GM12878 (cell line): ENCODE measurements at regions not wholly inside any gene's neighbourhood (a gene's known extent, or its start where the extent isn't known, plus 50 kb on each side); places are given as distances from the start of the nearest gene placed in this dataset.

Source experiments
- ATAC-seq: fragments of 200-7000 bp; cut with Tn5 transposase; 3 replicates; pipeline ENCODE4 v1.9.1; 2020; ENCODE audit warnings: mild to moderate bottlenecking, moderate library complexity
- BruUV-seq: library from RNA; stranded (reverse); fragments of 400-500 nt; replicated peaks from 2 replicates; lab custom pipeline; 2021; lab: Mats Ljungman, UMichigan
- CTCF ChIA-PET: fragments of 300-600 bp; sonication (Branson Sonifier 250); formaldehyde crosslinking; extraction: SDS; loops from one replicate; lab custom pipeline; 2021; ENCODE audit warnings: inconsistent platforms; lab: Yijun Ruan, JAX
- POLR2A ChIA-PET: fragments of 350-600 bp; formaldehyde crosslinking; extraction: SDS; loops from one replicate; lab custom pipeline; 2021; ENCODE audit warnings: inconsistent platforms; lab: Charles Lee
- RAD21 ChIA-PET: fragments of 300-600 bp; sonication (Branson Sonifier 250); formaldehyde crosslinking; loops from one replicate; lab custom pipeline; 2023; ENCODE audit warnings: antibody characterized with exemption; ENCODE audit not compliant: unreplicated experiment; lab: Charles Lee
- SMC1A ChIA-PET: fragments of 300-600 bp; sonication (Branson Sonifier 250); formaldehyde crosslinking; loops from one replicate; lab custom pipeline; 2023; ENCODE audit not compliant: unreplicated experiment, uncharacterized antibody; lab: Charles Lee
- DNase-seq: peaks from one replicate; pipeline ENCODE4 v3.0.0-alpha.2; 2011; ENCODE audit warnings: low read depth, low spot score
- FAIRE-seq: peaks from 3 replicates; lab custom pipeline; 2011; peaks lifted over from hg19 to GRCh38; lab: Jason Lieb, UNC
- H2AFZ ChIP-seq: 2 replicates; pipeline ENCODE4 v1.6.0; 2011; ENCODE audit warnings: low read depth, low read length, control low read depth; ENCODE audit not compliant: control insufficient read depth
- H3K27ac ChIP-seq: 2 replicates; pipeline ENCODE4 v1.5.1; 2011; ENCODE audit warnings: control low read depth; ENCODE audit not compliant: control insufficient read depth, insufficient read depth
- H3K27me3 ChIP-seq, 2 experiments: replicated peaks in 1 of 2; 2 replicates each; pipeline versions ENCODE4 v1.6.0 to v1.6.1; 2011; ENCODE audit warnings: low read length in 1 of 2; ENCODE audit not compliant: control insufficient read depth in 2 of 2, insufficient read depth in 2 of 2
- H3K36me3 ChIP-seq, 2 experiments: 2 replicates each; pipeline ENCODE4 v1.5.1; 2011; ENCODE audit warnings: low read length in 1 of 2; ENCODE audit not compliant: control insufficient read depth in 2 of 2, insufficient read depth in 2 of 2
- H3K4me1 ChIP-seq: 2 replicates; pipeline ENCODE4 v1.6.1; 2011; ENCODE audit warnings: mild to moderate bottlenecking, low read length, moderate library complexity, mixed read lengths; ENCODE audit not compliant: control insufficient read depth, insufficient read depth
- H3K4me2 ChIP-seq: 2 replicates; pipeline ENCODE4 v1.6.0; 2011; ENCODE audit warnings: control low read depth; ENCODE audit not compliant: control insufficient read depth, insufficient read depth
- H3K4me3 ChIP-seq: fragments of 200-600 bp; sonication (generic); 2 replicates; pipeline ENCODE4 v1.5.1; 2016
- H3K79me2 ChIP-seq: 2 replicates; pipeline ENCODE4 v1.6.0; 2011; ENCODE audit warnings: low read length; ENCODE audit not compliant: control insufficient read depth, insufficient read depth
- H3K9ac ChIP-seq: 2 replicates; pipeline ENCODE4 v1.8.0; 2011; ENCODE audit warnings: low read length, control low read depth, mixed read lengths; ENCODE audit not compliant: control insufficient read depth, insufficient read depth
- H3K9me3 ChIP-seq: replicated peaks from 3 replicates; pipeline ENCODE4 v1.5.1; 2011; ENCODE audit warnings: mild to moderate bottlenecking, low read length; ENCODE audit not compliant: control insufficient read depth, insufficient read depth
- H4K20me1 ChIP-seq: 2 replicates; pipeline ENCODE4 v1.6.0; 2011; ENCODE audit not compliant: control insufficient read depth, insufficient read depth
- BCL3 ChIP-seq: IDR thresholded peaks from 2 replicates; pipeline ENCODE4 v1.6.1; 2011; ENCODE audit warnings: borderline replicate concordance, low read depth, mild to moderate bottlenecking, moderate library complexity, low read length; ENCODE audit not compliant: insufficient read depth, poor library complexity, severe bottlenecking
- EED ChIP-seq: sonication (generic); IDR thresholded peaks from 2 replicates; pipeline ENCODE4 v1.6.1; 2016; ENCODE audit warnings: antibody characterized with exemption, low read depth
- EGR1 ChIP-seq, 2 experiments: IDR thresholded peaks; 1 replicate in 1 of 2; 2 replicates in 1 of 2; pipeline ENCODE4 v1.6.1; 2011 to 2012; ENCODE audit warnings: low read depth in 2 of 2, low read length in 2 of 2, borderline replicate concordance in 1 of 2, mild to moderate bottlenecking in 1 of 2, moderate library complexity in 1 of 2
- FOXM1 ChIP-seq: IDR thresholded peaks from 2 replicates; pipeline ENCODE4 v1.6.1; 2012; ENCODE audit warnings: low read depth, mild to moderate bottlenecking, inconsistent platforms, low read length, moderate library complexity
- GATAD2B ChIP-seq: fragments of 450-650 bp; conservative IDR thresholded peaks from 2 replicates; pipeline ENCODE4 v1.6.1; 2017; ENCODE audit warnings: low read depth, mild to moderate bottlenecking, moderate library complexity
- HDGF ChIP-seq: fragments of 450-650 bp; IDR thresholded peaks from 2 replicates; pipeline ENCODE4 v1.6.1; 2016; ENCODE audit warnings: antibody characterized with exemption
- MTA2 ChIP-seq: fragments of 450-650 bp; IDR thresholded peaks from 2 replicates; pipeline ENCODE4 v1.6.1; 2016; ENCODE audit warnings: low read depth, mild to moderate bottlenecking, moderate library complexity
- MTA3 ChIP-seq: IDR thresholded peaks from 2 replicates; pipeline ENCODE4 v1.6.1; 2012; ENCODE audit warnings: low read length, inconsistent platforms, borderline replicate concordance
- MYC ChIP-seq: IDR thresholded peaks from 2 replicates; pipeline ENCODE4 v1.6.1; 2011; ENCODE audit warnings: mild to moderate bottlenecking, low read length, moderate library complexity, inconsistent platforms; ENCODE audit not compliant: insufficient read depth, insufficient replicate concordance, insufficient read length, severe bottlenecking
- POU2F2 ChIP-seq: IDR thresholded peaks from 3 replicates; pipeline ENCODE4 v1.6.1; 2011; ENCODE audit warnings: low read depth, mild to moderate bottlenecking, low read length, borderline replicate concordance
- SMC3 ChIP-seq: IDR thresholded peaks from 2 replicates; pipeline ENCODE4 v1.6.1; 2011; ENCODE audit warnings: low read length, improper control_type of control experiment, borderline replicate concordance
- SRF ChIP-seq, 2 experiments: IDR thresholded peaks; 2 replicates each; pipeline ENCODE4 v1.6.1; 2011; ENCODE audit warnings: low read depth in 2 of 2, low read length in 2 of 2, mild to moderate bottlenecking in 1 of 2, moderate library complexity in 1 of 2
- TCF3 ChIP-seq: IDR thresholded peaks from 2 replicates; pipeline ENCODE4 v1.6.1; 2012; ENCODE audit warnings: low read depth, mild to moderate bottlenecking, low read length, borderline replicate concordance; ENCODE audit not compliant: insufficient read depth
- WRNIP1 ChIP-seq: IDR thresholded peaks from 2 replicates; pipeline ENCODE4 v1.6.1; 2011; ENCODE audit warnings: low read depth, low read length, improper control_type of control experiment, borderline replicate concordance
- ZNF24 ChIP-seq: fragments of 450-650 bp; IDR thresholded peaks from 2 replicates; pipeline ENCODE4 v1.6.1; 2017; ENCODE audit warnings: antibody characterized with exemption, mild to moderate bottlenecking
- ZZZ3 ChIP-seq: IDR thresholded peaks from 2 replicates; pipeline ENCODE4 v1.6.1; 2011; ENCODE audit warnings: low read depth; ENCODE audit not compliant: control insufficient read depth, insufficient read length
- WGBS: methylation state at CpG from one replicate; pipeline ENCODE4 v1.1.6; 2016; ENCODE audit warnings: low lambda C conversion rate; ENCODE audit not compliant: insufficient replicate concordance, insufficient coverage; ENCODE audit errors: missing lambda C conversion rate; 5-methylcytosine and 5-hydroxymethylcytosine counted together
- in situ Hi-C: fragments of 300-500 bp; cut with MboI; formaldehyde crosslinking; loops from 9 replicates; pipeline ENCODE4 v1.14.3; 2018; ENCODE audit warnings: mixed read lengths
- intact Hi-C: fragments of 100-400 bp; cut with micrococcal nuclease; formaldehyde crosslinking; loops from one replicate; pipeline ENCODE4 v1.14.2; 2022; ENCODE audit not compliant: unreplicated experiment

- 14% methylated on average over 7 of the region's 7 CpGs for WGBS
Measured at GRCh38 chr6:156016186-156016976, 560.7 kb upstream of the NOX3 start.

More at GRCh38 chr6:156016186-156016976, 560.7 kb upstream of the NOX3 start:
- CTCF ChIA-PET, result interaction anchor here (0.6 kb wide), 1 partner anchor 1707 kb away, joined by 3 read pairs; no protein-coding TSS in a partner anchor
- TF ChIP-seq EGR1 (IDR thresholded peaks at IDR 0.05; ENCODE audit: borderline replicate concordance in 1 of 2, low read depth in 2 of 2, low read length in 2 of 2), result no peak
- TF ChIP-seq TCF3, result no peak
- TF ChIP-seq GATAD2B, result no peak
- no peak for TF ChIP-seq FOXM1
- no peak for TF ChIP-seq ZNF24
- no peak for TF ChIP-seq WRNIP1
- no peak for TF ChIP-seq SMC3
- TF ChIP-seq BCL3, result no peak
- TF ChIP-seq MTA3, result no peak
- no peak for TF ChIP-seq ZZZ3
- TF ChIP-seq MYC, result no peak
- TF ChIP-seq MTA2, result no peak
- TF ChIP-seq EED, result no peak
- TF ChIP-seq POU2F2, result no peak
- no peak for TF ChIP-seq SRF (IDR thresholded peaks at IDR 0.05; ENCODE audit: low read depth in 2 of 2, low read length in 2 of 2)
- no peak for TF ChIP-seq HDGF
- POLR2A ChIA-PET, result no interaction called here
- Histone ChIP-seq H3K4me3 (no peak overlapping the region), H3K27me3 (no peaks in the 10 kb centered on the region), H3K9me3 (no peaks in the 10 kb centered on the region), H3K4me1 (no peaks in the 10 kb centered on the region), H3K27ac (no peak overlapping the region), H4K20me1 (no peaks in the 10 kb centered on the region), H3K4me2 (no peak overlapping the region), H3K79me2 (no peaks in the 10 kb centered on the region), H2AFZ (no peak overlapping the region), H3K36me3 (no peaks in the 10 kb centered on the region), H3K9ac (no peak overlapping the region)
- DNase-seq, result no peak
- intact Hi-C loops (no loop called here), in situ Hi-C loops (no loop called here)
- RAD21 ChIA-PET, result no interaction called here
- no peak for FAIRE-seq
- no peak for ATAC-seq
- BruUV-seq, result no TSS peak
- SMC1A ChIA-PET, result no interaction called here
